ENCODE measurements at regions not wholly inside any gene's neighbourhood (a gene's known extent, or its start where the extent isn't known, plus 50 kb on each side); places are given as distances from the start of the nearest gene placed in this dataset.

- TF ChIP-seq EZH2 (IDR thresholded peaks at IDR 0.05; ENCODE audit: borderline replicate concordance, low read depth, low read length, severe bottlenecking), result no peak
- TF ChIP-seq POLR2AphosphoS5 (IDR thresholded peaks at IDR 0.05; ENCODE audit: insufficient read depth, low read depth, low read length), result no peak
- no peak for TF ChIP-seq FOS (IDR thresholded peaks at IDR 0.05; ENCODE audit: borderline replicate concordance, insufficient read depth, low read length)
Measured at GRCh38 chr21:27827972-27828371, 861.1 kb upstream of the ADAMTS5 start.
